ENCODE measurements at regions not wholly inside any gene's neighbourhood (a gene's known extent, or its start where the extent isn't known, plus 50 kb on each side); places are given as distances from the start of the nearest gene placed in this dataset.

- 0 out of 4 replicates have a peak, but pooled peaks of 1 of the 2 experiments have one; percentile 35 for TF ChIP-seq EP300 (IDR thresholded peaks at IDR 0.05; ENCODE audit: low read depth in 2 of 2, low read length in 2 of 2)
- no peak for TF ChIP-seq EP300 (CRISPR knock-in tag; IDR thresholded peaks at IDR 0.05; ENCODE audit: borderline replicate concordance)
- TF ChIP-seq ZNF282 (IDR thresholded peaks at IDR 0.05; ENCODE audit: partially characterized antibody), result no peak
- no peak for TF ChIP-seq ZNF605 (CRISPR knock-in tag; IDR thresholded peaks at IDR 0.05)
- no peak for TF ChIP-seq ZNF549 (CRISPR knock-in tag; IDR thresholded peaks at IDR 0.05)
- no peak for TF ChIP-seq GATA4 (IDR thresholded peaks at IDR 0.05; ENCODE audit: borderline replicate concordance, low read depth)
- no peak for TF ChIP-seq MBD4 (IDR thresholded peaks at IDR 0.05; ENCODE audit: borderline replicate concordance, low read length)
- TF ChIP-seq ZNF432 (CRISPR knock-in tag; IDR thresholded peaks at IDR 0.05; ENCODE audit: borderline replicate concordance), result no peak
- no peak for TF ChIP-seq PRPF4 (IDR thresholded peaks at IDR 0.05; ENCODE audit: low read depth, low read length, poor library complexity, severe bottlenecking)
- TF ChIP-seq ZGPAT (CRISPR knock-in tag; IDR thresholded peaks at IDR 0.05), result no peak
- no peak for TF ChIP-seq ZNF564 (CRISPR knock-in tag; IDR thresholded peaks at IDR 0.05)
- TF ChIP-seq SRSF1 (optimal IDR thresholded peaks at IDR 0.05; ENCODE audit: low read depth, low read length), result no peak
- peak; percentile 18; the same call in 1 of the 2 replicates for TF ChIP-seq SOX5 (CRISPR knock-in tag; IDR thresholded peaks at IDR 0.05; ENCODE audit: borderline replicate concordance)
- 0 out of 2 replicates have a peak, but pooled peaks have one; percentile 20 for TF ChIP-seq MIER2 (CRISPR knock-in tag; IDR thresholded peaks at IDR 0.05)
- no peak for TF ChIP-seq UBTF (CRISPR knock-in tag; IDR thresholded peaks at IDR 0.05)
- TF ChIP-seq ZNF331 (CRISPR knock-in tag; IDR thresholded peaks at IDR 0.05), result no peak
- no peak for TF ChIP-seq MYPOP (CRISPR knock-in tag; IDR thresholded peaks at IDR 0.05)
- no peak for TF ChIP-seq PHB2 (IDR thresholded peaks at IDR 0.05; ENCODE audit: partially characterized antibody)
- TF ChIP-seq KLF15 (CRISPR knock-in tag; IDR thresholded peaks at IDR 0.05; ENCODE audit: borderline replicate concordance), result no peak
- no peak for TF ChIP-seq RELA (CRISPR knock-in tag; IDR thresholded peaks at IDR 0.05)
- no peak for TF ChIP-seq HOXA5 (CRISPR knock-in tag; IDR thresholded peaks at IDR 0.05)
- no peak for TF ChIP-seq GLMP (CRISPR knock-in tag; IDR thresholded peaks at IDR 0.05; ENCODE audit: borderline replicate concordance)
- TF ChIP-seq FOXA3 (CRISPR knock-in tag; IDR thresholded peaks at IDR 0.05), result peak; percentile 83
Observed at GRCh38 chr11:116397602-116398084, 375.1 kb downstream of the BUD13 start (continued).

Measured in HepG2 (cell line).